ENCODE measurements at regions not wholly inside any gene's neighbourhood (a gene's known extent, or its start where the extent isn't known, plus 50 kb on each side); places are given as distances from the start of the nearest gene placed in this dataset.
A peak's percentile ranks its signal among the peaks of the same experiment; 100 is the strongest.

DNA sequence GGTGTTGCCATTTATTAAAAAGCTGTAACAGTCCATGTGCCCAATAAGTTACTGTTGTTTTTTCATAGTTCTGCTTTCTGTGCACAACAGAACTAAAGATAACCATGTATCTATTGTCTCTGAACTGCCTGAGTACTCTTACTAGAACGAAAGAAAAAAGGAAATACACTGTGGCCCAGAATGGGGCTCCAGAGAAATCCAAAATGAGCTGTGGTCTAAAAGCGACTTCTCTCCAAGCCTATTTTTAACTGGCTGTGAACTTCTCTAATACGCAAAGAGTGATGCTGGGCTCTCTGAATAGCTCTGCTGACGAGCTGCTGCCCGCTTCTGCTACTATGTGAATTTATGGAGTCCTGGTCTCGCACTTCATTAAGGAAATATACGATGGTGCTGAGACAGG, 56.2 kb upstream of the LPP start:
- Histone ChIP-seq H3K27ac (no peak overlapping the region), H3K4me1 (no peaks in the 10 kb centered on the region), H3K4me3 (no peak overlapping the region), H3K9me3 (peaks cover 0 to 17% (median 0%) of the 10 kb centered on the region in 4 donors), H3K36me3 (no peaks in the 10 kb centered on the region), H3K27me3 (no peaks in the 10 kb centered on the region)
- no peak for DNase-seq (ENCODE audit: low spot score in 2 of 2)
- WGBS, 2 donors = 59 to 69% methylated on average over 7 of the region's 7 CpGs
- TF ChIP-seq EP300 (IDR thresholded peaks at IDR 0.05) (peak in 1 of 2 donors; percentile 18), POLR2A (IDR thresholded peaks at IDR 0.05) (no peak)
- TF ChIP-seq, protein P1, sequence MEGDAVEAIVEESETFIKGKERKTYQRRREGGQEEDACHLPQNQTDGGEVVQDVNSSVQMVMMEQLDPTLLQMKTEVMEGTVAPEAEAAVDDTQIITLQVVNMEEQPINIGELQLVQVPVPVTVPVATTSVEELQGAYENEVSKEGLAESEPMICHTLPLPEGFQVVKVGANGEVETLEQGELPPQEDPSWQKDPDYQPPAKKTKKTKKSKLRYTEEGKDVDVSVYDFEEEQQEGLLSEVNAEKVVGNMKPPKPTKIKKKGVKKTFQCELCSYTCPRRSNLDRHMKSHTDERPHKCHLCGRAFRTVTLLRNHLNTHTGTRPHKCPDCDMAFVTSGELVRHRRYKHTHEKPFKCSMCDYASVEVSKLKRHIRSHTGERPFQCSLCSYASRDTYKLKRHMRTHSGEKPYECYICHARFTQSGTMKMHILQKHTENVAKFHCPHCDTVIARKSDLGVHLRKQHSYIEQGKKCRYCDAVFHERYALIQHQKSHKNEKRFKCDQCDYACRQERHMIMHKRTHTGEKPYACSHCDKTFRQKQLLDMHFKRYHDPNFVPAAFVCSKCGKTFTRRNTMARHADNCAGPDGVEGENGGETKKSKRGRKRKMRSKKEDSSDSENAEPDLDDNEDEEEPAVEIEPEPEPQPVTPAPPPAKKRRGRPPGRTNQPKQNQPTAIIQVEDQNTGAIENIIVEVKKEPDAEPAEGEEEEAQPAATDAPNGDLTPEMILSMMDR (IDR thresholded peaks at IDR 0.05) = no peak

- no peak for DNase-seq (ENCODE audit: low spot score in 2 of 2)
- no peak overlapping the region for H3K4me3 ChIP-seq
- TF ChIP-seq POLR2A (IDR thresholded peaks at IDR 0.05) (no peak), EP300 (IDR thresholded peaks at IDR 0.05) (no peak)
- TF ChIP-seq, protein P1 (IDR thresholded peaks at IDR 0.05) = no peak
Measured at GRCh38 chr3:188099907-188100306, 54.0 kb upstream of the LPP start.

DNA sequence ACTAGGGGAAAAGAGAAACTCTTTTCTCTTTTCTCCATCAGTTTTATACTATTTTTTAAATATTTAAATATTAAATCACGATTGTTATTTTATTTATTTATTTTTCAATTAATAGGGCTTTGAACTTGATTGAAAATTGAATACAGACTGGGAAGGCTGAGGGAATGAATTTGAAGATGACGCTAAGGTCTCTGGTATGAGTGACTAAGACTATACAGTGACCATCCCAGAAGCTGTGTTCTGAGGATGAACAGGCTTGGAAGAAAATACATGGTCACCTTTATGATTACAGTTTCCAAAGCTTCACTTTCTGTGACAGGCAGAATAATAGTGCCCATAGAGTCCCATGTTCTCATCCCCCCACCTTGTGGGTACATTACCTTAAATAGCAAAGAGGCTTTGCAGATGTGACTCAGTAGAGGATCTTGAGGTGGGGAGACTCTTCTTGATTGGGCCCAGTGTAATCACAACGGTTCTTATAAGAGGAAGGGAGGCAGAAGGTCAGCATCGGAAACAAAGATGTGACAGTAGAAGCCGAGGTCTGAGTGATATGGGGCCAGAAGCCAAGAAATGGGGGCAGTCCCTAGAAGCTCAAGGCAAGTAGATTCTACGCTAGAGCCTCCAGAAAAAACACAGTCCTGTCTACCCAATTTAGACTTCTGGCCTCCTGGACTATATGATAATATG, 51.0 kb upstream of the LPP start:
- DNase-seq (ENCODE audit: low spot score in 2 of 2) = no peak
- Histone ChIP-seq H3K4me1 (no peaks in the 10 kb centered on the region), H3K4me3 (no peak overlapping the region), H3K36me3 (no peaks in the 10 kb centered on the region), H3K9me3 (peaks cover 0 to 17% (median 0%) of the 10 kb centered on the region in 4 donors), H3K27me3 (no peaks in the 10 kb centered on the region), H3K27ac (no peak overlapping the region)
- TF ChIP-seq EP300 (IDR thresholded peaks at IDR 0.05) = no peak
- no peak for TF ChIP-seq POLR2A (IDR thresholded peaks at IDR 0.05)
- TF ChIP-seq, protein P1 (IDR thresholded peaks at IDR 0.05) = no peak
- WGBS, 2 donors = 85 to 87% methylated on average over 6 of the region's 6 CpGs

More at GRCh38 chr3:188099907-188100306, 54.0 kb upstream of the LPP start:
- Histone ChIP-seq H3K27me3 (no peaks in the 10 kb centered on the region), H3K27ac (no peak overlapping the region), H3K36me3 (no peaks in the 10 kb centered on the region), H3K9me3 (peaks cover 0 to 17% (median 0%) of the 10 kb centered on the region in 4 donors), H3K4me1 (no peaks in the 10 kb centered on the region)
- WGBS, 2 donors = 91 to 94% methylated on average over 6 of the region's 6 CpGs

- Histone ChIP-seq H3K27ac (no peak overlapping the region), H3K9me3 (peaks cover 0 to 17% (median 0%) of the 10 kb centered on the region in 4 donors), H3K4me1 (no peaks in the 10 kb centered on the region), H3K36me3 (no peaks in the 10 kb centered on the region), H3K27me3 (no peaks in the 10 kb centered on the region), H3K4me3 (no peak overlapping the region)
- 67 to 68% methylated on average over 5 of the region's 5 CpGs for WGBS, 2 donors
- TF ChIP-seq EP300 (IDR thresholded peaks at IDR 0.05) (no peak), POLR2A (IDR thresholded peaks at IDR 0.05) (no peak)
- TF ChIP-seq, protein P1 (IDR thresholded peaks at IDR 0.05) = no peak
- DNase-seq (ENCODE audit: low spot score in 2 of 2) = no peak
Measured at GRCh38 chr3:188104050-188104449, 49.9 kb upstream of the LPP start.
